PC-3 (cell line): ENCODE measurements at regions not wholly inside any gene's neighbourhood (a gene's known extent, or its start where the extent isn't known, plus 50 kb on each side); places are given as distances from the start of the nearest gene placed in this dataset.

Source experiments
- ATAC-seq: fragments of 200-7000 bp; cut with Tn5 transposase; 2 replicates; pipeline ENCODE4 v1.9.1; 2020; ENCODE audit warnings: mild to moderate bottlenecking, moderate library complexity
- BruUV-seq: library from RNA; stranded (reverse); fragments of 400-500 nt; replicated peaks from 2 replicates; lab custom pipeline; 2021; lab: Mats Ljungman, UMichigan
- CTCF ChIA-PET: fragments of 300-600 bp; sonication (Branson Sonifier 250); formaldehyde crosslinking; loops from one replicate; lab custom pipeline; 2022; ENCODE audit warnings: antibody characterized with exemption; lab: Charles Lee
- POLR2A ChIA-PET: fragments of 300-600 bp; sonication (Branson Sonifier 250); formaldehyde crosslinking; loops from one replicate; lab custom pipeline; 2022; ENCODE audit warnings: antibody characterized with exemption; ENCODE audit not compliant: unreplicated experiment; lab: Charles Lee
- DNase-seq: peaks from one replicate; pipeline ENCODE4 v3.0.0-alpha.2; 2015
- H2AFZ ChIP-seq: fragments of 300-600 bp; sonication (generic); 2 replicates; pipeline ENCODE4 v1.6.0; 2016; ENCODE audit warnings: antibody characterized with exemption, low read length
- H3F3A ChIP-seq: fragments of 300-600 bp; sonication (generic); one replicate; pipeline ENCODE4 v1.6.0; 2017; ENCODE audit warnings: antibody characterized with exemption, low read length, control low read depth, mild to moderate bottlenecking; ENCODE audit not compliant: unreplicated experiment
- H3K27ac ChIP-seq: fragments of 300-600 bp; sonication (generic); 2 replicates; pipeline ENCODE4 v1.5.1; 2016; ENCODE audit warnings: mild to moderate bottlenecking, low read length
- H3K27me3 ChIP-seq: fragments of 300-600 bp; sonication (generic); 2 replicates; pipeline ENCODE4 v1.6.1; 2016; ENCODE audit warnings: low read length, mixed read lengths
- H3K36me3 ChIP-seq: fragments of 300-600 bp; sonication (generic); 2 replicates; pipeline ENCODE4 v1.6.1; 2016; ENCODE audit warnings: low read depth, mixed run types, low read length, mixed read lengths
- H3K4me1 ChIP-seq: fragments of 300-600 bp; sonication (generic); 2 replicates; pipeline ENCODE4 v1.5.1; 2016; ENCODE audit warnings: low read length; ENCODE audit not compliant: insufficient read depth
- H3K4me2 ChIP-seq: fragments of 300-600 bp; sonication (generic); 2 replicates; pipeline ENCODE4 v1.6.0; 2016; ENCODE audit warnings: low read length
- H3K4me3 ChIP-seq: fragments of 300-600 bp; sonication (generic); 2 replicates; pipeline ENCODE4 v1.5.1; 2016; ENCODE audit warnings: mild to moderate bottlenecking, low read length, mixed read lengths
- H3K79me2 ChIP-seq: fragments of 300-600 bp; sonication (generic); 2 replicates; pipeline ENCODE4 v1.6.1; 2017; ENCODE audit warnings: low read length, mixed read lengths
- H3K9ac ChIP-seq: fragments of 300-600 bp; sonication (generic); 2 replicates; pipeline ENCODE4 v1.6.0; 2016; ENCODE audit warnings: mild to moderate bottlenecking, low read length
- H3K9me2 ChIP-seq: fragments of 300-600 bp; sonication (generic); replicated peaks from 2 replicates; pipeline ENCODE4 v1.6.1; 2016; ENCODE audit warnings: mixed run types, low read length, mixed read lengths
- H3K9me3 ChIP-seq: fragments of 300-600 bp; sonication (generic); 2 replicates; pipeline ENCODE4 v1.6.1; 2016; ENCODE audit warnings: low read length, mixed read lengths
- H4K20me1 ChIP-seq: fragments of 300-600 bp; sonication (generic); 2 replicates; pipeline ENCODE4 v1.6.1; 2016; ENCODE audit warnings: low read length, mixed read lengths
- EZH2 ChIP-seq: fragments of 300-600 bp; sonication (generic); IDR thresholded peaks from one replicate; pipeline ENCODE4 v1.6.1; 2017; ENCODE audit warnings: antibody characterized with exemption, mild to moderate bottlenecking, low read length; ENCODE audit not compliant: unreplicated experiment
- EZH2phosphoT487 ChIP-seq: fragments of 300-600 bp; sonication (generic); IDR thresholded peaks from 2 replicates; pipeline ENCODE4 v1.6.1; 2018; ENCODE audit warnings: mild to moderate bottlenecking, antibody characterized with exemption, low read length, borderline replicate concordance
- intact Hi-C: fragments of 100-400 bp; cut with micrococcal nuclease; formaldehyde crosslinking; loops from 2 replicates; pipeline ENCODE4 v1.9.0; 2023
- TF ChIP-seq, protein P1 (sequence below): fragments of 300-600 bp; sonication (generic); conservative IDR thresholded peaks from 2 replicates; pipeline ENCODE4 v1.5.1; 2017; ENCODE audit warnings: antibody characterized with exemption, low read depth, mild to moderate bottlenecking, low read length

DNA sequence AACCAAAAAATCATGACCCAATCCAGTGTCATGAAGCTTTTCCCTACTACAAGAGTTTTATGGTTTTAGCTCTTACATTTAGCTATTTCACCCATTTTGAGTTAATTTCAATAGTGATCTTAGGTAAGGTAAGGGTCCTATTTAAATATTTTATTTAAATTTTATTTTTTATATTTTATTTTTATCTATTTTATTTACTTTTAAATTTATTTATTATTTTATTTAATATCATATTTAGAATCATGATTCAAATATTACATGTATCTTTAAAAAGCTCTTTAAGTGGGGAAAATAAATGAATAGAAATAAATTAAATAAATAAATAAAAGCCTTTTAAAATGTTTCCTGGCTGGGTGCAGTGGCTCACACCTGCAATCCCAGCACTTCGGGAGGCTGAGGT is 276.0 kb downstream of the SKIDA1 start:
- DNase-seq (no peak), ATAC-seq (no peak)
- H3K79me2 ChIP-seq, result no peaks in the 10 kb centered on the region
- no peak overlapping the region for H3K4me2 ChIP-seq
- no peaks in the 10 kb centered on the region for H3F3A ChIP-seq
- H3K27me3 ChIP-seq, result no peaks in the 10 kb centered on the region
- H3K9me3 ChIP-seq, result no peaks in the 10 kb centered on the region
- H3K9ac ChIP-seq, result no peak overlapping the region
- no peaks in the 10 kb centered on the region for H3K36me3 ChIP-seq
- POLR2A ChIA-PET, result no interaction called here
- CTCF ChIA-PET, result no interaction called here
- intact Hi-C loops, result no loop called here
- H3K27ac ChIP-seq, result no peak overlapping the region
- H3K4me3 ChIP-seq, result no peak overlapping the region
- BruUV-seq, result no TSS peak
- no peaks in the 10 kb centered on the region for H3K9me2 ChIP-seq
- no peaks in the 10 kb centered on the region for H4K20me1 ChIP-seq
- H3K4me1 ChIP-seq, result no peaks in the 10 kb centered on the region
- H2AFZ ChIP-seq, result no peak overlapping the region
- TF ChIP-seq EZH2 (no peak), EZH2phosphoT487 (no peak)
- TF ChIP-seq, protein P1, sequence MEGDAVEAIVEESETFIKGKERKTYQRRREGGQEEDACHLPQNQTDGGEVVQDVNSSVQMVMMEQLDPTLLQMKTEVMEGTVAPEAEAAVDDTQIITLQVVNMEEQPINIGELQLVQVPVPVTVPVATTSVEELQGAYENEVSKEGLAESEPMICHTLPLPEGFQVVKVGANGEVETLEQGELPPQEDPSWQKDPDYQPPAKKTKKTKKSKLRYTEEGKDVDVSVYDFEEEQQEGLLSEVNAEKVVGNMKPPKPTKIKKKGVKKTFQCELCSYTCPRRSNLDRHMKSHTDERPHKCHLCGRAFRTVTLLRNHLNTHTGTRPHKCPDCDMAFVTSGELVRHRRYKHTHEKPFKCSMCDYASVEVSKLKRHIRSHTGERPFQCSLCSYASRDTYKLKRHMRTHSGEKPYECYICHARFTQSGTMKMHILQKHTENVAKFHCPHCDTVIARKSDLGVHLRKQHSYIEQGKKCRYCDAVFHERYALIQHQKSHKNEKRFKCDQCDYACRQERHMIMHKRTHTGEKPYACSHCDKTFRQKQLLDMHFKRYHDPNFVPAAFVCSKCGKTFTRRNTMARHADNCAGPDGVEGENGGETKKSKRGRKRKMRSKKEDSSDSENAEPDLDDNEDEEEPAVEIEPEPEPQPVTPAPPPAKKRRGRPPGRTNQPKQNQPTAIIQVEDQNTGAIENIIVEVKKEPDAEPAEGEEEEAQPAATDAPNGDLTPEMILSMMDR, result no peak

DNA sequence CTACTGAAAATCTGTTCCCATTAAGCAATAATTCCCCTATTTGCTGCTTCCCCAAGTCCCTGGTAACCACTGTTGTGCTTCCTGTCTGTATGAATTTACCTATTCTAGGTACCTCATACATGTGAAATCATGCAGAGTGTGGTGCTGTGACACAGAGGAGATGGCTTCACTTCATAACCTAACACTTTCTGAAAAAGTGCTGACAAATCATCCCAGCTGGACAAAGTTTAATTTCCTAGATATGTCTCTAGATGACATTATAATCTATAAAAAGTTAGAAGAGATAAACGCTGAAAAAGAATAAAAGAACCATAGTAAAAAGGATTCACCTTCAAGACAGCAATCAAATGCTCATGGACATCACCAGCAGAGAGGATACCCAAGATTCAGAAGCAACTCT is 277.9 kb downstream of the SKIDA1 start:
- DNase-seq, result no peak
- H3K9ac ChIP-seq, result no peak overlapping the region
- no peaks in the 10 kb centered on the region for H3K9me2 ChIP-seq
- no peak overlapping the region for H3K27ac ChIP-seq
- no peaks in the 10 kb centered on the region for H4K20me1 ChIP-seq
- no TSS peak for BruUV-seq
- no peaks in the 10 kb centered on the region for H3K79me2 ChIP-seq
- TF ChIP-seq EZH2phosphoT487 (no peak), EZH2 (no peak)
- no peaks in the 10 kb centered on the region for H3K9me3 ChIP-seq
- no peaks in the 10 kb centered on the region for H3K4me1 ChIP-seq
- H3K4me3 ChIP-seq, result no peak overlapping the region
- no peak overlapping the region for H2AFZ ChIP-seq
- no peaks in the 10 kb centered on the region for H3F3A ChIP-seq
- ChIA-PET CTCF (no interaction called here), POLR2A (no interaction called here)
- intact Hi-C loops, result no loop called here
- H3K36me3 ChIP-seq, result no peaks in the 10 kb centered on the region
- H3K27me3 ChIP-seq, result no peaks in the 10 kb centered on the region
- no peak for ATAC-seq
- H3K4me2 ChIP-seq, result no peak overlapping the region

DNA sequence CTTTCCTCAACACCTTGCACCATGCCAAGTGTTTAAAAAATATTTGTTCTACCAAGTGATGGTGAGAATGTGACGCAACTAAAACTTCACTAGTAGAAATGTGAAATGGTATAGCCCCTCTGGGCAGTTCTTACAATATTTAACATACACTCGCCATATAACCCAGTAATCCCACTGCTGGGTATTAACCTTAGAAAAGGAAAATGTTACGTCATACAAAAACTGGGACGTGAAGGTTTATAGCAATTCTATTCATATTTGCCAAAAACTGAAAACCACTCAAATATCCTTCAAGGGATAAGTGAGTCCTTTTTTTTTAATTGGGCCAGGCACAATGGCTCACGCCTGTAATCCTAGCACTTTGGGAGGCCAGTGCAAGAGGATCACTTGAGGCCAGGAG is 279.3 kb downstream of the SKIDA1 start:
- ChIA-PET POLR2A (no interaction called here), CTCF (no interaction called here)
- no TSS peak for BruUV-seq
- Histone ChIP-seq H3K27me3 (no peaks in the 10 kb centered on the region), H3K27ac (no peak overlapping the region), H3K79me2 (no peaks in the 10 kb centered on the region), H3K4me3 (no peak overlapping the region), H2AFZ (no peak overlapping the region), H3K36me3 (no peaks in the 10 kb centered on the region), H3K9me3 (no peaks in the 10 kb centered on the region), H3K9ac (no peak overlapping the region), H4K20me1 (no peaks in the 10 kb centered on the region), H3K9me2 (no peaks in the 10 kb centered on the region), H3F3A (no peaks in the 10 kb centered on the region), H3K4me1 (no peaks in the 10 kb centered on the region), H3K4me2 (no peak overlapping the region)
- TF ChIP-seq, protein P1, result no peak
- TF ChIP-seq EZH2 (no peak), EZH2phosphoT487 (no peak)
- DNase-seq, result no peak
- intact Hi-C loops, result no loop called here
- ATAC-seq, result no peak
